HCT116 (cell line): ENCODE measurements at regions not wholly inside any gene's neighbourhood (a gene's known extent, or its start where the extent isn't known, plus 50 kb on each side); places are given as distances from the start of the nearest gene placed in this dataset.

ENCODE experiments used
- ATAC-seq: fragments of 200-7000 bp; cut with Tn5 transposase; 2 replicates; pipeline ENCODE4 v1.9.1; 2020; ENCODE audit warnings: mild to moderate bottlenecking, moderate library complexity
- BruUV-seq: library from RNA; stranded (reverse); fragments of 400-500 nt; replicated peaks from 2 replicates; lab custom pipeline; 2021; lab: Mats Ljungman, UMichigan
- CTCF ChIA-PET: fragments of 300-600 bp; sonication (Branson Sonifier 250); formaldehyde crosslinking; loops from one replicate; lab custom pipeline; 2021; ENCODE audit warnings: antibody characterized with exemption; lab: Charles Lee
- POLR2A ChIA-PET: fragments of 300-600, 350-600 bp; sonication (Branson Sonifier 250); formaldehyde crosslinking; loops from one replicate; lab custom pipeline; 2021; ENCODE audit warnings: antibody characterized with exemption; lab: Charles Lee
- RAD21 ChIA-PET, 2 experiments: fragments of 300-600 bp; sonication (Branson Sonifier 250); formaldehyde crosslinking; loops; one replicate each; lab custom pipeline; 2023; ENCODE audit warnings: low total read pairs in 2 of 2; ENCODE audit not compliant: uncharacterized antibody in 2 of 2, unreplicated experiment in 2 of 2, low non-redundant PET in 1 of 2; lab: Charles Lee
- DNase-seq: peaks from one replicate; pipeline ENCODE4 v3.0.0-alpha.2; 2010; ENCODE audit warnings: low read depth, low spot score
- H2AFZ ChIP-seq: fragments of 200-600 bp; shearing (Covaris generic), sonication (generic); 2 replicates; pipeline ENCODE4 v1.6.1; 2017; ENCODE audit warnings: low read depth, mixed run types, mixed read lengths, antibody characterized with exemption, low read length; ENCODE audit not compliant: poor library complexity, severe bottlenecking
- H3K27ac ChIP-seq: 2 replicates; pipeline ENCODE4 v1.5.1; 2012; ENCODE audit warnings: low read depth, low read length
- H3K27me3 ChIP-seq: fragments of 200-600 bp; sonication (generic); 2 replicates; pipeline ENCODE4 v1.6.1; 2016; ENCODE audit warnings: mixed run types, low read length, mixed read lengths; ENCODE audit not compliant: insufficient read depth
- H3K36me3 ChIP-seq, 2 experiments: fragments of 200-500 bp in 1 of 2; fragments of 200-600 bp in 1 of 2; sonication (Bioruptor generic) in 1 of 2; sonication (generic) in 1 of 2; 2 replicates each; pipeline versions ENCODE4 v1.5.1 to v1.6.1; 2014 to 2016; ENCODE audit warnings: low read length in 2 of 2, inconsistent platforms in 1 of 2, mixed read lengths in 1 of 2, mixed run types in 1 of 2; ENCODE audit not compliant: insufficient read depth in 2 of 2, control insufficient read depth in 1 of 2
- H3K4me1 ChIP-seq, 2 experiments: fragments of 200-600 bp in 1 of 2; sonication (generic) in 1 of 2; 2 replicates each; pipeline versions ENCODE4 v1.5.1 to v1.6.1; 2012 to 2017; ENCODE audit warnings: low read length in 2 of 2, inconsistent platforms in 1 of 2, mild to moderate bottlenecking in 1 of 2, mixed read lengths in 1 of 2, mixed run types in 1 of 2, moderate library complexity in 1 of 2; ENCODE audit not compliant: insufficient read depth in 2 of 2, control insufficient read depth in 1 of 2
- H3K4me2 ChIP-seq: fragments of 200-600 bp; sonication (generic); 2 replicates; pipeline ENCODE4 v1.6.1; 2017; ENCODE audit warnings: mixed run types, low read length, mixed read lengths
- H3K4me3 ChIP-seq, 2 experiments: fragments of 200-600 bp in 1 of 2; sonication (generic) in 1 of 2; replicated peaks in 1 of 2; 2 replicates each; pipeline ENCODE4 v1.5.1; 2011 to 2016; ENCODE audit warnings: low read length in 2 of 2, control low read depth in 1 of 2, low read depth in 1 of 2, mild to moderate bottlenecking in 1 of 2, mixed read lengths in 1 of 2, mixed run types in 1 of 2
- H3K79me2 ChIP-seq: fragments of 200-600 bp; sonication (generic); 2 replicates; pipeline ENCODE4 v1.6.1; 2017; ENCODE audit warnings: mild to moderate bottlenecking, mixed run types, low read length, moderate library complexity, mixed read lengths; ENCODE audit not compliant: insufficient read depth
- H3K9ac ChIP-seq: fragments of 200-600 bp; sonication (generic); 2 replicates; pipeline ENCODE4 v1.6.1; 2016; ENCODE audit warnings: low read length, mixed read lengths
- H3K9me2 ChIP-seq: fragments of 200-600 bp; sonication (generic), shearing (Covaris generic); 2 replicates; pipeline ENCODE4 v1.6.1; 2017; ENCODE audit warnings: mixed run types, mild to moderate bottlenecking, moderate library complexity; ENCODE audit not compliant: insufficient read depth
- H3K9me3 ChIP-seq, 2 experiments: fragments of 200-500 bp in 1 of 2; fragments of 200-600 bp in 1 of 2; sonication (Bioruptor generic) in 1 of 2; sonication (generic) in 1 of 2; 2 replicates each; pipeline ENCODE4 v1.6.1; 2014 to 2017; ENCODE audit warnings: low read length in 2 of 2, mixed read lengths in 2 of 2, inconsistent platforms in 1 of 2, low read depth in 1 of 2, mild to moderate bottlenecking in 1 of 2, mixed run types in 1 of 2, moderate library complexity in 1 of 2; ENCODE audit not compliant: control insufficient read depth in 1 of 2, insufficient read depth in 1 of 2
- H4K20me1 ChIP-seq: fragments of 200-600 bp; sonication (generic), shearing (Covaris generic); 2 replicates; pipeline ENCODE4 v1.6.1; 2017; ENCODE audit warnings: mixed run types, mild to moderate bottlenecking, moderate library complexity; ENCODE audit not compliant: insufficient read depth
- CBX3 ChIP-seq: IDR thresholded peaks from 2 replicates; pipeline ENCODE4 v1.6.1; 2012; ENCODE audit warnings: low read depth
- ELF1 ChIP-seq: IDR thresholded peaks from 2 replicates; pipeline ENCODE4 v1.6.1; 2012; ENCODE audit warnings: low read depth, borderline replicate concordance
- EZH2 ChIP-seq: fragments of 200-600 bp; sonication (generic); IDR thresholded peaks from 2 replicates; pipeline ENCODE4 v1.6.1; 2017; ENCODE audit warnings: antibody characterized with exemption, mixed run types
- JUND ChIP-seq: IDR thresholded peaks from 2 replicates; pipeline ENCODE4 v1.6.1; 2012
- SIN3A ChIP-seq: IDR thresholded peaks from 2 replicates; pipeline ENCODE4 v1.6.1; 2012; ENCODE audit warnings: low read depth
- SP1 ChIP-seq: IDR thresholded peaks from 2 replicates; pipeline ENCODE4 v1.6.1; 2012; ENCODE audit warnings: low read depth
- TCF7L2 ChIP-seq: IDR thresholded peaks from 2 replicates; pipeline ENCODE4 v1.7.0; 2011; ENCODE audit warnings: borderline replicate concordance, inconsistent platforms; ENCODE audit not compliant: insufficient read depth, insufficient read length; ENCODE audit errors: extremely low read depth
- YY1 ChIP-seq: IDR thresholded peaks from 2 replicates; pipeline ENCODE4 v1.6.1; 2011; ENCODE audit warnings: low read length, low read depth, moderate library complexity, mild to moderate bottlenecking; ENCODE audit not compliant: insufficient replicate concordance; ENCODE audit errors: extremely low read depth
- intact Hi-C: fragments of 100-400 bp; cut with micrococcal nuclease; formaldehyde crosslinking; loops from 2 replicates; pipeline ENCODE4 v1.10.0; 2022
- TF ChIP-seq, protein P1 (sequence below): IDR thresholded peaks from 2 replicates; pipeline ENCODE4 v1.6.1; 2012; ENCODE audit warnings: low read depth

GRCh38 chr15:38662805-38663204 lies 98.2 kb upstream of the RASGRP1 start (continued):
- TF ChIP-seq, protein P1, sequence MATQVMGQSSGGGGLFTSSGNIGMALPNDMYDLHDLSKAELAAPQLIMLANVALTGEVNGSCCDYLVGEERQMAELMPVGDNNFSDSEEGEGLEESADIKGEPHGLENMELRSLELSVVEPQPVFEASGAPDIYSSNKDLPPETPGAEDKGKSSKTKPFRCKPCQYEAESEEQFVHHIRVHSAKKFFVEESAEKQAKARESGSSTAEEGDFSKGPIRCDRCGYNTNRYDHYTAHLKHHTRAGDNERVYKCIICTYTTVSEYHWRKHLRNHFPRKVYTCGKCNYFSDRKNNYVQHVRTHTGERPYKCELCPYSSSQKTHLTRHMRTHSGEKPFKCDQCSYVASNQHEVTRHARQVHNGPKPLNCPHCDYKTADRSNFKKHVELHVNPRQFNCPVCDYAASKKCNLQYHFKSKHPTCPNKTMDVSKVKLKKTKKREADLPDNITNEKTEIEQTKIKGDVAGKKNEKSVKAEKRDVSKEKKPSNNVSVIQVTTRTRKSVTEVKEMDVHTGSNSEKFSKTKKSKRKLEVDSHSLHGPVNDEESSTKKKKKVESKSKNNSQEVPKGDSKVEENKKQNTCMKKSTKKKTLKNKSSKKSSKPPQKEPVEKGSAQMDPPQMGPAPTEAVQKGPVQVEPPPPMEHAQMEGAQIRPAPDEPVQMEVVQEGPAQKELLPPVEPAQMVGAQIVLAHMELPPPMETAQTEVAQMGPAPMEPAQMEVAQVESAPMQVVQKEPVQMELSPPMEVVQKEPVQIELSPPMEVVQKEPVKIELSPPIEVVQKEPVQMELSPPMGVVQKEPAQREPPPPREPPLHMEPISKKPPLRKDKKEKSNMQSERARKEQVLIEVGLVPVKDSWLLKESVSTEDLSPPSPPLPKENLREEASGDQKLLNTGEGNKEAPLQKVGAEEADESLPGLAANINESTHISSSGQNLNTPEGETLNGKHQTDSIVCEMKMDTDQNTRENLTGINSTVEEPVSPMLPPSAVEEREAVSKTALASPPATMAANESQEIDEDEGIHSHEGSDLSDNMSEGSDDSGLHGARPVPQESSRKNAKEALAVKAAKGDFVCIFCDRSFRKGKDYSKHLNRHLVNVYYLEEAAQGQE, result no peak
- TF ChIP-seq ELF1 (no peak), EZH2 (no peak), YY1 (no peak)

DNA sequence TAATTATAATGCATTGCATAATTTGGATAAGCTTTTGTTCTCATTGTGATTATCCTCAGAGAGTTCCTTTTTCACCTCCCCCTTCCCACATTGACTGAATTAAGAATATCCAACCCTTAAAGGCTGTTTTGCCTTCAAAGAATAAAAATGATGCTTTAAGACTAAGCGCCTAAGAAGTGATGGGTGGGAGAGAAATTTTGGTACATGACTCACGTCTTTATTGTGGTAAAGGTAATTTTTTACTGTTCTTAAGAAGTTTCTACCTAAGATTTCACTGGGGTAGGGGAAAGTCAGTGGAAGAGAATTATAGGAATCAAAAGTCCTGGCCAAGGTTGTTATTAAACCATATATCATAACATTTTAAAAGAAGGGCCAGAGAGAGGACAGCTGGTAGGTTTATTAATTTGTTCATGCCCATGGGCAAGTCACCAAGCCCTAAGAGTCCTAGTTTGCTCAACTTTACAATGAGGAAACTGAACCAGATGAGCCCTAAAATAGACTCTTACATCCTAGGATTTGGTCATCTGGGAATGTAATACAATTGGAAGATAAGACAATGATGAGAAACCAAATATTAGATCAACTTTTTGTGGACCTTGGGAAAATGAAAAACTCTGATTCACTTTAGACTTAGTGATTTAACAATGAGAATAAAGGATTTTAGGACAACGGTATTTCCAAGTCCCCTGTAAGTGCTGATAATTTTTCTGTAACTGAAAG lies 101.1 kb upstream of the RASGRP1 start:
- no TSS peak for BruUV-seq
- H3K36me3 ChIP-seq, result no peaks in the 10 kb centered on the region
- no peak for ATAC-seq
- TF ChIP-seq SP1, result no peak
- TF ChIP-seq SIN3A, result no peak
- no peak for TF ChIP-seq JUND
- no peak for TF ChIP-seq TCF7L2
- no peak for TF ChIP-seq CBX3
- TF ChIP-seq, all 23 proteins: peak for 0
- intact Hi-C loops, result no loop called here
- CTCF ChIA-PET, result no interaction called here
- Histone ChIP-seq H3K4me3 (no peak overlapping the region), H3K4me1 (no peaks in the 10 kb centered on the region), H3K79me2 (no peaks in the 10 kb centered on the region), H3K27ac (no peak overlapping the region), H3K9me3 (no peaks in the 10 kb centered on the region), H2AFZ (no peak overlapping the region), H4K20me1 (no peaks in the 10 kb centered on the region), H3K4me2 (no peak overlapping the region), H3K9ac (no peak overlapping the region), H3K27me3 (peaks cover 37% of the 10 kb centered on the region), H3K9me2 (no peaks in the 10 kb centered on the region)
- RAD21 ChIA-PET, result no interaction called here
- DNase-seq, result no peak
- POLR2A ChIA-PET, result no interaction called here
